GM19438 (cell line): ENCODE measurements at regions not wholly inside any gene's neighbourhood (a gene's known extent, or its start where the extent isn't known, plus 50 kb on each side); places are given as distances from the start of the nearest gene placed in this dataset.
A peak's percentile ranks its signal among the peaks of the same experiment; 100 is the strongest.

Source experiments
- ATAC-seq: cut with Tn5 transposase; IDR thresholded peaks from one replicate; pipeline ENCODE4 v1.9.1; 2021; ENCODE audit warnings: low read depth; ENCODE audit not compliant: unreplicated experiment

- ATAC-seq = no peak
These were observed 54.5 kb upstream of the HTR4 start for GRCh38 chr5:148708854-148709253.

GRCh38 chr5:148711961-148712360, 57.6 kb upstream of the HTR4 start:
- ATAC-seq = no peak

- no peak for ATAC-seq
These were observed 59.6 kb upstream of the HTR4 start for GRCh38 chr5:148713735-148714508.

GRCh38 chr5:148716716-148717115, 62.4 kb upstream of the HTR4 start:
- no peak for ATAC-seq

- no peak for ATAC-seq
These were observed 63.3 kb upstream of the HTR4 start for GRCh38 chr5:148717668-148718067.

GRCh38 chr5:148719605-148720004, 65.3 kb upstream of the HTR4 start:
- ATAC-seq = no peak

- ATAC-seq = no peak
These were observed 65.9 kb upstream of the HTR4 start for GRCh38 chr5:148720257-148720656.

GRCh38 chr5:148723143-148723542, 68.8 kb upstream of the HTR4 start:
- ATAC-seq = no peak

GRCh38 chr5:148725675-148726074, 71.3 kb upstream of the HTR4 start:
- ATAC-seq = no peak

- no peak for ATAC-seq
These were observed 74.9 kb upstream of the HTR4 start for GRCh38 chr5:148729182-148729581.

- ATAC-seq = no peak
These were observed 75.9 kb upstream of the HTR4 start for GRCh38 chr5:148730270-148730669.

- peak; percentile 86 for ATAC-seq
These were observed 76.9 kb upstream of the HTR4 start for GRCh38 chr5:148730942-148731898.

GRCh38 chr5:148732692-148733091, 78.4 kb upstream of the HTR4 start:
- ATAC-seq = no peak

- no peak for ATAC-seq
These were observed 79.5 kb upstream of the HTR4 start for GRCh38 chr5:148733601-148734438.

- no peak for ATAC-seq
These were observed 80.2 kb upstream of the HTR4 start for GRCh38 chr5:148734518-148734917.

GRCh38 chr5:148735301-148735835, 81.0 kb upstream of the HTR4 start:
- no peak for ATAC-seq

- no peak for ATAC-seq
These were observed 84.7 kb upstream of the HTR4 start for GRCh38 chr5:148739023-148739422.

- ATAC-seq = no peak
These were observed 85.2 kb upstream of the HTR4 start for GRCh38 chr5:148739524-148739923.

- no peak for ATAC-seq
These were observed 85.9 kb upstream of the HTR4 start for GRCh38 chr5:148740079-148740858.
